GM18519 (cell line): ENCODE measurements at regions not wholly inside any gene's neighbourhood (a gene's known extent, or its start where the extent isn't known, plus 50 kb on each side); places are given as distances from the start of the nearest gene placed in this dataset.
A peak's percentile ranks its signal among the peaks of the same experiment; 100 is the strongest.

ENCODE experiments used
- ATAC-seq: cut with Tn5 transposase; IDR thresholded peaks from one replicate; pipeline ENCODE4 v1.9.1; 2021; ENCODE audit warnings: mild to moderate bottlenecking, moderate library complexity; ENCODE audit not compliant: unreplicated experiment, low FRiP score

DNA sequence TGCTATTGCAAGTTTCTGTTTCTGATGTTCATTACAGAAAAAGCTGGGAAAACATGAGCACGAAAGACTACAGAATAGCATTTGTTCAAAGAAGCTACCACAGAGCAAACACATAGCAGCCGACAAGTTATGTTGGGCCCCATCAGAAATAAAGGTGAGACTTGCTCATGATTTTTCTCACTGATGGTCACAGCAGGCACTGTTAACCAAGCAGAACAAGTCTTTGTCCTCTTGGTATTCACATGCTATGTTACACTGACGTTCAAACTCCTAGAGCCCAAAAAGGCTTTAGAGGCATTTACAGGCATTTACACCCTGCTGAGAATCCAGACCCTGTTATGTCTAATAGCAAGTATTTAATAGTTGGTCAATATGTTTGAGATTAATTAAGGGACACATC, 235.0 kb upstream of the HNMT start:
- no peak for ATAC-seq

- ATAC-seq: no peak
Observed at GRCh38 chr2:137737559-137737958, 226.7 kb upstream of the HNMT start.

DNA sequence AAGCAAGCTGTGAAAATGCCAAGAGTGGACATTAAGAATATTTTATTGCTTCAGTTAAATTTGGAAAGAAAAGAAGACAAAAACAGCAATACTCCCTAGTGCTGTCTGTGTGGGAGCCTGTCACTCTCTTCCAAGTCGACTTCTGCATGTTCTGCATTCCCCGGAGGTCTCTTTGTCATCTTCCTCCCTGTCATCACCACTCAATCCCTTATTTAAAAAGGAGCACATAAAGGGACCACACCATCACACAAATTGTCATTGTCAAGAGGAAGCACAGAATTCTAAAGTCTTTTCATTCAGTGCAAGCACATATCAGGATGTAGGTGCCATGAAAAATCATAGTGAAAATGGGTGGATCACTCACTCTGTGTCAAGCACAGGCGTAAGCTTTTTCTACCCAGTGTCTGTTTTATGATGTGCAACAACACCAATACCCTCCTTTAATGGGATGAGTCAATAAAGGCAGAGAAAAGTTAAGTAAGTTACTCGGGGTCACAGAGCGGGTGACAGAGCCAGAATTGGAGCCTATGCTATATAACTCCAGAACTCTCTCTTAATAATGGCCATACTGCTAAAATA, 222.4 kb upstream of the HNMT start:
- no peak for ATAC-seq

GRCh38 chr2:137747509-137747908, 216.8 kb upstream of the HNMT start:
- no peak for ATAC-seq

GRCh38 chr2:137748533-137748932, 215.7 kb upstream of the HNMT start:
- ATAC-seq: no peak

DNA sequence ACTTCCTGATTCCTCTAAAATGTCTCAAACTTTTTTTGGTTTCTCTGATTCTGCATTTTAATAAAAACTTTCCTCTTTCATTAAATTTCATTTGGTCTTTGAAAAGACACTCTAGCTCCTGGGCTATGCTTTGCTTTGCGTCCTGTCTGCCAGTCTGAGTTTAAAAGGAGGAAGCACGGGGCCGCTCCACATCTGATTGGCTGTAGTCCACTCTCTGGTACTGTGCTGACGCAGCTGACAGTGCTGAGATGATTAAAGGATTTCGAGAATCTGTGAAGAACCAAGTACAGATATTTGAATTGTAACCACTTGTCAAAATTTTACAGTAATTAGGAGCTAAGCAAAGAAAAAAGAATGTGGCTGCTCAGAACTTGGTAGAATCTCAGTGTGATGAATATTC, 199.6 kb upstream of the HNMT start:
- no peak for ATAC-seq

DNA sequence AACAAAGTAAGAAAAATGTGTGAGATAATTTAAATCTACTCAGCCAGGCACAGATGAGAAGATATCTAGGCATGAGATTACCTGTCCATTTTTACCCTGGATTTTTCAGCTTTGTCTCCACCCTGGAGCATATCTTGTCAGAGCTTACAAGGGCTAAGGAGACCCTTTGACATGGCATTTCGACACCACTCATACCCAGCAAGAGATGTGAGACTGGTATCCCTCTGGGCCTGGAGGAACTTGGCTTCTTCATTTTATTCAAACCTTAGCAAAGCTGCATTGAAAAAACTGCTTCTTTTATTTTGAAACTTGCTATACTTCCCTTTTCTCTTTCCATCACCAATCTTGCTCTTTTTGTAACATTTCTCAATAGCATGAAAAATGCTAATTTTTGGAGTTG, 194.9 kb upstream of the HNMT start:
- ATAC-seq: no peak

DNA sequence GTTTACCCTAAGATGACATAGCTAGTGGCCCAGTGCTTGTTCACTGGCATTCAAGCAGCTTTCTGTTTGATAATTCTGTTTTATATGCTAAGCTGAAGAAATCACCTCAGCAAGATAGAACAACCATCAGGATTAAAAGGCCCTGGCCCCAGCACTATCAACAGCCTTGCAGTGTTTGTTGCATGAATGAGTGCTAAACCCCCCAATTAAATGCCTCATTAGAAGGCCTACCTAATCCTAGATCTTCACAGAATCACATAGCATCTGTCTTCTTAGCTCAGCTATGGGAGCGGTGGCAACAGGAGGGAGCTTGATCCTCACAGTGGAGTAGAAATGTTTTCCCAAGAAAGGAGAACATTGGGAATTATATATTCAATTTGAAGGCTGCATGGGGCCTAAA, 194.1 kb upstream of the HNMT start:
- no peak for ATAC-seq

GRCh38 chr2:137771064-137771463, 193.2 kb upstream of the HNMT start:
- no peak for ATAC-seq

GRCh38 chr2:137772451-137772850, 191.8 kb upstream of the HNMT start:
- ATAC-seq: no peak

GRCh38 chr2:137775529-137775928, 188.7 kb upstream of the HNMT start:
- no peak for ATAC-seq

DNA sequence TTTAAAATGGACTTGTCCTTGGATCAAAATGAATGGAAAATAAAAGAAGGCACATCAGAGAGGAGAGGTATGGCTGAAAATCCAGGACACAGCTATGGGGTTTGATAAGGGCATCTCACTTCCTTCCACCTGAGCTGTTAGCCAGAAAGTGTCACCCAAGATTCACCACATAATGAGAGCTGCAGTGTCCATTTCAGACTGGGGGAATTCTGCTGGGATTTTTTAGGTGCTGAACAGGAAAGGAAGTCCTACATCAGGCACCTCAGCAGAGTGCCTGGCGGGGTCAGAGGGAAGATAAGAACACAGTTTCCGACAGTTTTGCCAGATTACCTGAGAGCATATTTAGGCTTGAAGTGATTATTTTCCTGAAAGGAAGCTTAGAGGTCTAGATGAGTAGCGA, 187.6 kb upstream of the HNMT start:
- no peak for ATAC-seq

DNA sequence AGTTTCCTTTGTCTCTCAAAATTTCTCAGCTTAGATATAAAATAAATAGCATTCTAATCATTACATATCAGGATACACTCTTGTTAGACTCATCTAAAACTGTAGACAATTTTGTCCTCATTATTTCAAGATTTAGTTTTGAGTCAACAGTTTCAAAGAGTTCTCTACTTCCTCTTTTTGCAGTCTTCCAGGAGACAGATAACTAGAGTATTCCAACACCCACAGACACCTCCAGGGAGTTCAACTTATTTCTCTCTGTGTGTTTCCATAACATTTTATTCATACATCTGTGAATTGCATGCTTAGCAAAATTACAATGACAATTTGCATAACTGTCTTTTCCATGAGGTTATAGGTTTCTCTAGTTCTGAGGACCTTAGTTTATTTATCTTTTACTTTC, 166.6 kb upstream of the HNMT start:
- ATAC-seq: peak; percentile 80

DNA sequence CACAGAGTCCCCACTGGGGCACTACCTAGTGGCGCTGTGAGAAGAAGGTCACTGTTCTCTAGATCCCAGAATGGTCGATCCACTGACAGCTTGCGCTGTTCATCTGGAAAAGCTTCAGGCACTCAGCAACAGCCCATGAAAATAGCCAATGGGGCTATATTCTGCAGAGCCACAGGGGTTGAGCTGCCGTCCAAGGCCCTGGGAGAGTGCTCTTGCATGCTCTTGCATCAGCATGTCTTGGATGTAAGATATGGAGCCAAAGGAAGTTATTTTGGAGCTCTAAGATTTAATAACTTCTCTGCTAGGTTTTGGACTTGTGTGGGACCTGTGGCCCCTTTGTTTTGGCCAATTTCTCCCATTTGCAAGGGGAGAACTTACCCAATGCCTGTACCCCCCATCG, 164.7 kb upstream of the HNMT start:
- ATAC-seq: no peak

DNA sequence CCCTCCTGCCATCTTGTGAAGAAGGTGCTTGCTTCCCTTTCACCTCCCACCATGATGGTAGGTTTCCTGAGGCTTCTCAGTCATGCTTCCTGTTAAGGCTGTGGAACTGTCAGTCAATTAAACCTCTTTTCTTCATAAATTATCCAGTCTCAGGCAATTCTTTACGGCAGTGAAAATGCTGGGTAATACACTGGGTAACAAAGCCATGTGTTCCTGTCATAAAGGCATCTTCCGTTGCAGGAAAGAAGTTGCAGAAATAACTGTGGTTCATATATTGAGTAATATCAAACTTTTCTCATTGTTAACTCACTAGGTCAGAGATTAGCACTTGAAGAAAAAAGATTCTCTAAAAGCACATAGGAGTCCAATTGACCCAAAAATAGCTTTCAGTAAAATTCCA, 163.9 kb upstream of the HNMT start:
- ATAC-seq: no peak

DNA sequence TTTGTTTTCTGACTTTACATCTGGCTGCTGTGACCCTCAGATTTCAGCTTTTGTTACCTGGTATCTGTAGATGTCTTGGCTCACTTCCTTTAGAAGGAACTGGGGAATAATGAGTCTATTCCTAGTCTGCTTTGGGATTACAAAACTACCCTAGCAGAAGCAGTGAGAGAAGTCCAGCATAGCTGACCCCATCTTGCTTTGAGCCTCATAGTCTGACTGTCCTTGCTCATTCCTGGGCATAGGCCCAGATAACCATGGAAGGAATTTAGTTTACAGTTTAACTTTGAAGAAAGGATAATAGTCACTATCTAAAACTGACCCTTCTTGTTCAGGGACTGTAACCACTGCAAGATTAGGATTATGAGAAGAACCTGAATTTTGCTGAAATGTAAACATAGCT, 163.0 kb upstream of the HNMT start:
- ATAC-seq: no peak

- no peak for ATAC-seq
Observed at GRCh38 chr2:137802038-137802437, 162.2 kb upstream of the HNMT start.

GRCh38 chr2:137806068-137806805, 158.0 kb upstream of the HNMT start:
- no peak for ATAC-seq

- no peak for ATAC-seq
Observed at GRCh38 chr2:137809252-137809651, 155.0 kb upstream of the HNMT start.

GRCh38 chr2:137809837-137810236, 154.4 kb upstream of the HNMT start:
- no peak for ATAC-seq

DNA sequence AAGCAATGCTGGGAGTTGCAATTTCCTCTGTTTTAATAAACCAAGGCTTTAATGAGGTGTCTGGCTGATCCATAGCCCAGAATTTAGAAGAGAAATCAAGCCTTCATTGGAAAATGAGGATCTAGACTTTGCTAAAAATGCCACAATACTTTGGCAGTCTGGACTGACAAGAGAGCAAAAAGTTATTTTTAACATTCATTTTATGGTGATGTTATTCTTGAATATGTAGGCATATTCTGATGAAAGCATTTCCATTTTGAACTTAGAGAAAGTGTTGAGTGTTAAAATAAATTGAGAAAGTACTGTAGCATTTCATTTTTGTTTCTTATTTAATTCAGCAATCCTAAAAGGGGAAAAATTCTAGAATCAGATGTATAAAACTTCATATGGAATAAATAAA, 151.8 kb upstream of the HNMT start:
- ATAC-seq: no peak

- ATAC-seq: no peak
Observed at GRCh38 chr2:137813176-137813575, 151.1 kb upstream of the HNMT start.

- no peak for ATAC-seq
Observed at GRCh38 chr2:137817058-137817457, 147.2 kb upstream of the HNMT start.
